IPS DF 6.9 (cell line): ENCODE measurements at regions not wholly inside any gene's neighbourhood (a gene's known extent, or its start where the extent isn't known, plus 50 kb on each side); places are given as distances from the start of the nearest gene placed in this dataset.
"Not testable (repeated sequence)": the region's sequence is repeated elsewhere in the genome, so short reads cannot be mapped to it uniquely, and the experiment has no call there.

Source experiments
- DNase-seq: peaks from one replicate; pipeline ENCODE4 v3.0.0-alpha.2; 2013; ENCODE audit warnings: low read depth, low spot score
- H3K27ac ChIP-seq: one replicate; pipeline ENCODE4 v1.5.1; 2013; ENCODE audit warnings: low read length, control low read depth
- H3K27me3 ChIP-seq: 2 replicates; pipeline ENCODE4 v1.6.1; 2013; ENCODE audit warnings: mild to moderate bottlenecking, low read length; ENCODE audit not compliant: control insufficient read depth, insufficient read depth
- H3K36me3 ChIP-seq: 2 replicates; pipeline ENCODE4 v1.6.1; 2013; ENCODE audit warnings: low read length; ENCODE audit not compliant: control insufficient read depth, insufficient read depth
- H3K4me1 ChIP-seq: 2 replicates; pipeline ENCODE4 v1.6.1; 2013; ENCODE audit warnings: low read length; ENCODE audit not compliant: control insufficient read depth, insufficient read depth
- H3K4me3 ChIP-seq: 2 replicates; pipeline ENCODE4 v1.5.1; 2013; ENCODE audit warnings: mild to moderate bottlenecking, low read length
- H3K9me3 ChIP-seq: 2 replicates; pipeline ENCODE4 v1.6.1; 2013; ENCODE audit warnings: low read length, inconsistent platforms; ENCODE audit not compliant: control insufficient read depth, insufficient read depth
- WGBS: extraction: QIAGEN DNeasy Blood & Tissue Kit; methylation state at CpG from one replicate; pipeline ENCODE4 v1.1.7; 2013; ENCODE audit warnings: mixed read lengths, missing lambda C conversion rate; ENCODE audit not compliant: insufficient read length, insufficient coverage; 5-methylcytosine and 5-hydroxymethylcytosine counted together

- WGBS: no CpG with 5 or more reads among the region's 18 CpGs
- H3K27ac ChIP-seq: no peak overlapping the region
- H3K4me3 ChIP-seq: no peak overlapping the region
Measured at GRCh38 chr9:82431121-82431520, 442.5 kb downstream of the SPATA31D1 start.

GRCh38 chr9:82433290-82433931, 444.8 kb downstream of the SPATA31D1 start:
- H3K27me3 ChIP-seq, H3K4me1 ChIP-seq, DNase-seq, H3K4me3 ChIP-seq, H3K27ac ChIP-seq, H3K36me3 ChIP-seq, H3K9me3 ChIP-seq: not testable (repeated sequence)
- WGBS: no CpG with 5 or more reads among the region's 15 CpGs

More at GRCh38 chr9:82431121-82431520, 442.5 kb downstream of the SPATA31D1 start:
- Histone ChIP-seq H3K27me3 (no peaks in the 10 kb centered on the region), H3K4me1 (no peaks in the 10 kb centered on the region), H3K9me3 (no peaks in the 10 kb centered on the region), H3K36me3 (no peaks in the 10 kb centered on the region)
- DNase-seq: no peak

GRCh38 chr9:82436475-82436874, 447.9 kb downstream of the SPATA31D1 start:
- no peaks in the 10 kb centered on the region for H3K27me3 ChIP-seq
- H3K36me3 ChIP-seq: 0 out of 2 replicates have a peak, but pooled peaks cover 2% of the 10 kb centered on the region
- no peak for DNase-seq
- H3K27ac ChIP-seq: no peak overlapping the region
- peaks cover 7% of the 10 kb centered on the region for H3K9me3 ChIP-seq
- no peaks in the 10 kb centered on the region for H3K4me1 ChIP-seq
- no peak overlapping the region for H3K4me3 ChIP-seq
- no CpG with 5 or more reads among the region's 2 CpGs for WGBS

- WGBS: no CpG with 5 or more reads among the region's 3 CpGs
- H3K9me3 ChIP-seq, H3K4me3 ChIP-seq, H3K27ac ChIP-seq, H3K4me1 ChIP-seq, DNase-seq, H3K36me3 ChIP-seq, H3K27me3 ChIP-seq: not testable (repeated sequence)
Measured at GRCh38 chr9:82437183-82437582, 448.6 kb downstream of the SPATA31D1 start.

GRCh38 chr9:82438581-82438980, 450.0 kb downstream of the SPATA31D1 start:
- Histone ChIP-seq H3K9me3 (peaks cover 7% of the 10 kb centered on the region), H3K36me3 (0 out of 2 replicates have a peak, but pooled peaks cover 2% of the 10 kb centered on the region), H3K4me1 (no peaks in the 10 kb centered on the region), H3K27ac (no peak overlapping the region), H3K27me3 (no peaks in the 10 kb centered on the region), H3K4me3 (no peak overlapping the region)
- no peak for DNase-seq

GRCh38 chr9:82443312-82443711, 454.7 kb downstream of the SPATA31D1 start:
- Histone ChIP-seq H3K9me3 (peaks cover 7% of the 10 kb centered on the region), H3K27ac (no peak overlapping the region)
- no peak for DNase-seq

GRCh38 chr9:82445556-82445955, 457.0 kb downstream of the SPATA31D1 start:
- WGBS: no CpG with 5 or more reads among the region's 5 CpGs
- Histone ChIP-seq H3K4me1 (no peaks in the 10 kb centered on the region), H3K36me3 (0 out of 2 replicates have a peak, but pooled peaks cover under 1% of the 10 kb centered on the region), H3K27me3 (no peaks in the 10 kb centered on the region), H3K27ac (no peak overlapping the region), H3K9me3 (peaks cover 5% of the 10 kb centered on the region), H3K4me3 (no peak overlapping the region)
- no peak for DNase-seq

More at GRCh38 chr9:82443312-82443711, 454.7 kb downstream of the SPATA31D1 start:
- Histone ChIP-seq H3K4me3 (no peak overlapping the region), H3K36me3 (0 out of 2 replicates have a peak, but pooled peaks cover 2% of the 10 kb centered on the region), H3K4me1 (no peaks in the 10 kb centered on the region), H3K27me3 (no peaks in the 10 kb centered on the region)

GRCh38 chr9:82447343-82447742, 458.8 kb downstream of the SPATA31D1 start:
- no peaks in the 10 kb centered on the region; the same call in 1 of the 2 replicates for H3K9me3 ChIP-seq

GRCh38 chr9:82449986-82450385, 461.4 kb downstream of the SPATA31D1 start:
- no peak overlapping the region for H3K4me3 ChIP-seq
- no peaks in the 10 kb centered on the region; the same call in 1 of the 2 replicates for H3K9me3 ChIP-seq
- no peak for DNase-seq
- H3K27me3 ChIP-seq: no peaks in the 10 kb centered on the region
- H3K36me3 ChIP-seq: no peaks in the 10 kb centered on the region
- H3K4me1 ChIP-seq: no peaks in the 10 kb centered on the region
- no peak overlapping the region for H3K27ac ChIP-seq

More at GRCh38 chr9:82447343-82447742, 458.8 kb downstream of the SPATA31D1 start:
- no peaks in the 10 kb centered on the region for H3K4me1 ChIP-seq
- no peaks in the 10 kb centered on the region for H3K36me3 ChIP-seq
- DNase-seq: no peak
- no peak overlapping the region for H3K4me3 ChIP-seq
- H3K27me3 ChIP-seq: no peaks in the 10 kb centered on the region
- no CpG with 5 or more reads among the region's 5 CpGs for WGBS
- no peak overlapping the region for H3K27ac ChIP-seq

GRCh38 chr9:82454509-82455190, 466.1 kb downstream of the SPATA31D1 start:
- no peak overlapping the region for H3K4me3 ChIP-seq
- DNase-seq: no peak
- H3K27me3 ChIP-seq: no peaks in the 10 kb centered on the region
- no peaks in the 10 kb centered on the region for H3K36me3 ChIP-seq
- no peaks in the 10 kb centered on the region for H3K9me3 ChIP-seq
- WGBS: no CpG with 5 or more reads among the region's 3 CpGs
- H3K27ac ChIP-seq: no peak overlapping the region
- H3K4me1 ChIP-seq: no peaks in the 10 kb centered on the region

GRCh38 chr9:82456642-82457041, 468.1 kb downstream of the SPATA31D1 start:
- Histone ChIP-seq H3K4me3 (no peak overlapping the region), H3K27ac (no peak overlapping the region), H3K36me3 (no peaks in the 10 kb centered on the region), H3K27me3 (no peaks in the 10 kb centered on the region), H3K4me1 (no peaks in the 10 kb centered on the region), H3K9me3 (no peaks in the 10 kb centered on the region)
- no peak for DNase-seq
- WGBS: no CpG with 5 or more reads among the region's 1 CpG
